GM18873 (cell line): ENCODE measurements at regions not wholly inside any gene's neighbourhood (a gene's known extent, or its start where the extent isn't known, plus 50 kb on each side); places are given as distances from the start of the nearest gene placed in this dataset.

Experiments
- ATAC-seq: cut with Tn5 transposase; IDR thresholded peaks from one replicate; pipeline ENCODE4 v1.9.1; 2021; ENCODE audit warnings: mild to moderate bottlenecking, moderate library complexity, moderate number of reproducible peaks; ENCODE audit not compliant: unreplicated experiment, low FRiP score

- no peak for ATAC-seq
Observed at GRCh38 chr12:18207266-18207665, 54.1 kb upstream of the PIK3C2G start.

GRCh38 chr12:18206198-18206597, 55.1 kb upstream of the PIK3C2G start:
- ATAC-seq, result no peak

- ATAC-seq, result no peak
Observed at GRCh38 chr12:18204053-18204452, 57.3 kb upstream of the PIK3C2G start.

GRCh38 chr12:18192119-18192518, 69.2 kb upstream of the PIK3C2G start:
- no peak for ATAC-seq

- ATAC-seq, result no peak
Observed at GRCh38 chr12:18183141-18183540, 78.2 kb upstream of the PIK3C2G start.

- no peak for ATAC-seq
Observed at GRCh38 chr12:18171571-18171970, 81.6 kb upstream of the RERGL start.

GRCh38 chr12:18168016-18168415, 78.0 kb upstream of the RERGL start:
- no peak for ATAC-seq

- ATAC-seq, result no peak
Observed at GRCh38 chr12:18165889-18166288, 75.9 kb upstream of the RERGL start.

- peak; percentile 97 for ATAC-seq
Observed at GRCh38 chr12:18165422-18165871, 75.5 kb upstream of the RERGL start.

- no peak for ATAC-seq
Observed at GRCh38 chr12:18160901-18161300, 70.9 kb upstream of the RERGL start.

GRCh38 chr12:18158774-18159557, 69.0 kb upstream of the RERGL start:
- ATAC-seq, result no peak

GRCh38 chr12:18153826-18154225, 63.8 kb upstream of the RERGL start:
- ATAC-seq, result no peak

- ATAC-seq, result no peak
Observed at GRCh38 chr12:18151036-18151435, 61.0 kb upstream of the RERGL start.

- ATAC-seq, result no peak
Observed at GRCh38 chr12:18148961-18149360, 59.0 kb upstream of the RERGL start.

GRCh38 chr12:18146363-18146762, 56.4 kb upstream of the RERGL start:
- ATAC-seq, result no peak

- no peak for ATAC-seq
Observed at GRCh38 chr12:18145924-18146323, 55.9 kb upstream of the RERGL start.

GRCh38 chr12:18141048-18141982, 51.3 kb upstream of the RERGL start:
- ATAC-seq, result no peak

GRCh38 chr12:18139989-18140596, 50.1 kb upstream of the RERGL start:
- no peak for ATAC-seq
